ENCODE measurements at regions not wholly inside any gene's neighbourhood (a gene's known extent, or its start where the extent isn't known, plus 50 kb on each side); places are given as distances from the start of the nearest gene placed in this dataset.

DNA sequence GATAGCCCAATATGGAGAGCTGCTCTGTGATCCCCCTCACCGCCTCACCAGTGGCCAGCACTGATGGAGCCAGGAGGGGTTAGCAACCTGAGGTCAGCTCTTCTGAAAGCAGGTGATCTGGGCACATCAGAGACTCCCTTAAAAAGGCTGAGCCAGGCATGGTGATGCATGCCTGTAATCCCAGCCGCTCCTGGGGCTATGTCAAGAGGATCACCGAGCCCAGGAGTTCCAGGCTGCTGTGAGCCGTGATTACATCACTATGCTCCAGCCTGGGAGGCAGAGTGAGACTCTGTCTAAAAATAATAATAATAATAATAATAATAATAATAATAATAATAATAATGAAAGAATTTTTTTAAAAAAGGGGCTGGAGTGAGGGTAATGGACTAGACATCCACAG lies 66.6 kb upstream of the HRH2 start:
- Histone ChIP-seq H4K20me1 (ENCODE audit: insufficient read depth, poor library complexity, severe bottlenecking) (no peaks in the 10 kb centered on the region), H3K27me3 (no peaks in the 10 kb centered on the region), H3K9me2 (replicated peaks; ENCODE audit: insufficient read depth) (no peaks in the 10 kb centered on the region), H3K9me3 (ENCODE audit: low read depth) (no peaks in the 10 kb centered on the region), H3K4me1 (ENCODE audit: insufficient read depth) (no peaks in the 10 kb centered on the region), H3K4me2 (no peak overlapping the region), H3K36me3 (replicated peaks; ENCODE audit: insufficient read depth, low read depth) (no peaks in the 10 kb centered on the region), H2AFZ (no peak overlapping the region), H3K4me3 (no peak overlapping the region), H3K27ac (no peak overlapping the region), H3K79me2 (no peaks in the 10 kb centered on the region)
- 85% methylated on average over 4 of the region's 4 CpGs for WGBS (ENCODE audit: low lambda C conversion rate, missing lambda C conversion rate)
- TF ChIP-seq, protein P1, sequence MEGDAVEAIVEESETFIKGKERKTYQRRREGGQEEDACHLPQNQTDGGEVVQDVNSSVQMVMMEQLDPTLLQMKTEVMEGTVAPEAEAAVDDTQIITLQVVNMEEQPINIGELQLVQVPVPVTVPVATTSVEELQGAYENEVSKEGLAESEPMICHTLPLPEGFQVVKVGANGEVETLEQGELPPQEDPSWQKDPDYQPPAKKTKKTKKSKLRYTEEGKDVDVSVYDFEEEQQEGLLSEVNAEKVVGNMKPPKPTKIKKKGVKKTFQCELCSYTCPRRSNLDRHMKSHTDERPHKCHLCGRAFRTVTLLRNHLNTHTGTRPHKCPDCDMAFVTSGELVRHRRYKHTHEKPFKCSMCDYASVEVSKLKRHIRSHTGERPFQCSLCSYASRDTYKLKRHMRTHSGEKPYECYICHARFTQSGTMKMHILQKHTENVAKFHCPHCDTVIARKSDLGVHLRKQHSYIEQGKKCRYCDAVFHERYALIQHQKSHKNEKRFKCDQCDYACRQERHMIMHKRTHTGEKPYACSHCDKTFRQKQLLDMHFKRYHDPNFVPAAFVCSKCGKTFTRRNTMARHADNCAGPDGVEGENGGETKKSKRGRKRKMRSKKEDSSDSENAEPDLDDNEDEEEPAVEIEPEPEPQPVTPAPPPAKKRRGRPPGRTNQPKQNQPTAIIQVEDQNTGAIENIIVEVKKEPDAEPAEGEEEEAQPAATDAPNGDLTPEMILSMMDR (IDR thresholded peaks at IDR 0.05; ENCODE audit: poor library complexity), result no peak
- TF ChIP-seq EZH2 (IDR thresholded peaks at IDR 0.05; ENCODE audit: borderline replicate concordance), result no peak
- no peak for TF ChIP-seq EZH2phosphoT487 (IDR thresholded peaks at IDR 0.05; ENCODE audit: low read depth, severe bottlenecking, unreplicated experiment)
- DNase-seq (ENCODE audit: low spot score), result no peak

- Histone ChIP-seq H3K27ac (no peak overlapping the region), H3K4me1 (ENCODE audit: insufficient read depth) (no peaks in the 10 kb centered on the region), H3K36me3 (replicated peaks; ENCODE audit: insufficient read depth, low read depth) (no peaks in the 10 kb centered on the region), H3K4me3 (no peak overlapping the region), H3K79me2 (no peaks in the 10 kb centered on the region), H4K20me1 (ENCODE audit: insufficient read depth, poor library complexity, severe bottlenecking) (no peaks in the 10 kb centered on the region), H2AFZ (no peak overlapping the region), H3K9me2 (replicated peaks; ENCODE audit: insufficient read depth) (no peaks in the 10 kb centered on the region), H3K27me3 (no peaks in the 10 kb centered on the region), H3K4me2 (no peak overlapping the region), H3K9me3 (ENCODE audit: low read depth) (no peaks in the 10 kb centered on the region)
- DNase-seq (ENCODE audit: low spot score), result no peak
- TF ChIP-seq EZH2phosphoT487 (IDR thresholded peaks at IDR 0.05; ENCODE audit: low read depth, severe bottlenecking, unreplicated experiment) (no peak), EZH2 (IDR thresholded peaks at IDR 0.05; ENCODE audit: borderline replicate concordance) (no peak)
- TF ChIP-seq, protein P1 (IDR thresholded peaks at IDR 0.05; ENCODE audit: poor library complexity), result no peak
These were observed 64.1 kb upstream of the HRH2 start for GRCh38 chr5:175593794-175594193.

DNA sequence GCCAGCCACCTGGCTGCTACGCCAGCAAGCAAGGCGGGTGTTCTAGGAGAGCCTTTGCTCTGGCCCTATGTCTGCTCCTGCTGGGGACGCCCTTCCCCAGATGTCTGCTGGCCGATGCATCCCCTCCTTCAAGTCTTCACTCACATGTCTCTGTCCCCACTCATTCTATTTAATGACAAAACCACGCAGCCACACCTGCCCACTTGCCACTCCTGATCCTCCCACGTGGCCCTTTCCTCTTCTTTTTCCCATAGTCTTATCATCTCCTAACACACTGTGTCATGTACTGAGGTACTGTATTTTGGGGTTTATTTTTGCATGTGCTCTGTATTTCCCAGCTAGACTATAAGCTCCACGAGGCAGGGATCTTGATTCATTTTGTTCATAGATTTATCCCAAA lies 62.0 kb upstream of the HRH2 start:
- Histone ChIP-seq H3K4me1 (ENCODE audit: insufficient read depth) (no peaks in the 10 kb centered on the region), H3K4me2 (no peak overlapping the region), H3K9me3 (ENCODE audit: low read depth) (no peaks in the 10 kb centered on the region), H3K36me3 (replicated peaks; ENCODE audit: insufficient read depth, low read depth) (no peaks in the 10 kb centered on the region), H2AFZ (no peak overlapping the region), H3K27ac (no peak overlapping the region), H3K9me2 (replicated peaks; ENCODE audit: insufficient read depth) (no peaks in the 10 kb centered on the region), H3K79me2 (no peaks in the 10 kb centered on the region), H4K20me1 (ENCODE audit: insufficient read depth, poor library complexity, severe bottlenecking) (no peaks in the 10 kb centered on the region), H3K4me3 (no peak overlapping the region), H3K27me3 (no peaks in the 10 kb centered on the region)
- TF ChIP-seq, protein P1 (IDR thresholded peaks at IDR 0.05; ENCODE audit: poor library complexity), result no peak
- no peak for TF ChIP-seq EZH2phosphoT487 (IDR thresholded peaks at IDR 0.05; ENCODE audit: low read depth, severe bottlenecking, unreplicated experiment)
- TF ChIP-seq EZH2 (IDR thresholded peaks at IDR 0.05; ENCODE audit: borderline replicate concordance), result no peak
- no peak for DNase-seq (ENCODE audit: low spot score)
- WGBS (ENCODE audit: low lambda C conversion rate, missing lambda C conversion rate), result 90% methylated on average over 7 of the region's 7 CpGs

- Histone ChIP-seq H3K4me3 (no peak overlapping the region), H3K79me2 (no peaks in the 10 kb centered on the region), H3K9me3 (ENCODE audit: low read depth) (no peaks in the 10 kb centered on the region), H4K20me1 (ENCODE audit: insufficient read depth, poor library complexity, severe bottlenecking) (no peaks in the 10 kb centered on the region), H3K4me1 (ENCODE audit: insufficient read depth) (no peaks in the 10 kb centered on the region), H2AFZ (no peak overlapping the region), H3K36me3 (replicated peaks; ENCODE audit: insufficient read depth, low read depth) (no peaks in the 10 kb centered on the region), H3K4me2 (no peak overlapping the region), H3K27ac (no peak overlapping the region), H3K27me3 (no peaks in the 10 kb centered on the region), H3K9me2 (replicated peaks; ENCODE audit: insufficient read depth) (no peaks in the 10 kb centered on the region)
- no peak for DNase-seq (ENCODE audit: low spot score)
- no peak for TF ChIP-seq EZH2 (IDR thresholded peaks at IDR 0.05; ENCODE audit: borderline replicate concordance)
- TF ChIP-seq, protein P1 (IDR thresholded peaks at IDR 0.05; ENCODE audit: poor library complexity), result no peak
- no peak for TF ChIP-seq EZH2phosphoT487 (IDR thresholded peaks at IDR 0.05; ENCODE audit: low read depth, severe bottlenecking, unreplicated experiment)
- 70% methylated on average over 9 of the region's 9 CpGs for WGBS (ENCODE audit: low lambda C conversion rate, missing lambda C conversion rate)
These were observed 61.1 kb upstream of the HRH2 start for GRCh38 chr5:175596761-175597189.

All from hepatocyte (in vitro differentiated cells).